Breast epithelium (tissue), 4 donors: ENCODE measurements at regions not wholly inside any gene's neighbourhood (a gene's known extent, or its start where the extent isn't known, plus 50 kb on each side); places are given as distances from the start of the nearest gene placed in this dataset.

ENCODE experiments used
- DNase-seq, 2 donors: peaks; one replicate each; pipeline ENCODE4 v3.0.0-alpha.2; 2019; ENCODE audit warnings: low spot score in 2 of 2
- H3K27ac ChIP-seq, 2 donors: fragments of 200-600 bp; sonication (generic) in 1 of 2; one replicate each; pipeline ENCODE4 v1.5.1; 2016 to 2019; ENCODE audit warnings: mild to moderate bottlenecking in 1 of 2
- H3K27me3 ChIP-seq, 2 donors: fragments of 200-600 bp; sonication (generic) in 1 of 2; one replicate each; pipeline versions ENCODE4 v1.5.1 to v1.6.0; 2017 to 2019; ENCODE audit warnings: control low read depth in 1 of 2, mild to moderate bottlenecking in 1 of 2
- H3K36me3 ChIP-seq: fragments of 200-600 bp; one replicate; pipeline ENCODE4 v1.5.1; 2019
- H3K4me1 ChIP-seq, 2 donors: fragments of 200-600 bp; sonication (generic); one replicate each; pipeline ENCODE4 v1.5.1; 2016 to 2019; ENCODE audit warnings: control low read depth in 1 of 2
- H3K4me3 ChIP-seq, 3 donors: fragments of 200-600 bp; sonication (generic); 1 replicate in 2 of 3; 2 replicates in 1 of 3; pipeline ENCODE4 v1.5.1; 2016 to 2019; ENCODE audit warnings: mild to moderate bottlenecking in 3 of 3, moderate library complexity in 2 of 3
- H3K9me3 ChIP-seq, 2 donors: fragments of 200-600 bp; sonication (generic) in 1 of 2; one replicate each; pipeline ENCODE4 v1.5.1; 2016 to 2019; ENCODE audit warnings: control low read depth in 1 of 2
- CTCF ChIP-seq, 3 donors: fragments of 450-650 bp; IDR thresholded peaks; one replicate each; pipeline ENCODE4 v1.5.1; 2016 to 2017; ENCODE audit warnings: antibody characterized with exemption in 3 of 3, mild to moderate bottlenecking in 3 of 3, moderate library complexity in 3 of 3
- POLR2A ChIP-seq: fragments of 450-650 bp; IDR thresholded peaks from one replicate; pipeline ENCODE4 v1.6.1; 2016; ENCODE audit warnings: antibody characterized with exemption, mild to moderate bottlenecking, moderate library complexity
- POLR2AphosphoS5 ChIP-seq, 3 donors: sonication (generic); formaldehyde crosslinking; IDR thresholded peaks; one replicate each; pipeline ENCODE4 v1.6.1; 2017; ENCODE audit warnings: antibody characterized with exemption in 3 of 3
- intact Hi-C: fragments of 100-400 bp; cut with DNase I; formaldehyde crosslinking; loops from one replicate; pipeline ENCODE4 v1.15.1; 2023; ENCODE audit warnings: low total_unique reads

GRCh38 chr11:46223252-46223513, 54.3 kb upstream of the CREB3L1 start:
- DNase-seq: no peak
- H3K27me3 ChIP-seq: no peaks in the 10 kb centered on the region
- no peak overlapping the region for H3K4me3 ChIP-seq
- TF ChIP-seq POLR2AphosphoS5 (IDR thresholded peaks at IDR 0.05) (no peak), POLR2A (no peak), CTCF (IDR thresholded peaks at IDR 0.05) (no peak)
- no peaks in the 10 kb centered on the region for H3K9me3 ChIP-seq
- no peaks in the 10 kb centered on the region for H3K4me1 ChIP-seq
- no peaks in the 10 kb centered on the region for H3K36me3 ChIP-seq
- no peak overlapping the region for H3K27ac ChIP-seq
- intact Hi-C loops: no loop called here

- H3K9me3 ChIP-seq: no peaks in the 10 kb centered on the region
- no peak for DNase-seq
- TF ChIP-seq POLR2A (no peak), POLR2AphosphoS5 (IDR thresholded peaks at IDR 0.05) (no peak), CTCF (IDR thresholded peaks at IDR 0.05) (no peak)
- H3K36me3 ChIP-seq: no peaks in the 10 kb centered on the region
- no peaks in the 10 kb centered on the region for H3K27me3 ChIP-seq
- no peak overlapping the region for H3K27ac ChIP-seq
- intact Hi-C loops: no loop called here
- H3K4me1 ChIP-seq: no peaks in the 10 kb centered on the region
- H3K4me3 ChIP-seq: no peak overlapping the region
Measured at GRCh38 chr11:46222490-46223251, 54.8 kb upstream of the CREB3L1 start.

GRCh38 chr11:46220313-46220712, 57.1 kb upstream of the CREB3L1 start:
- TF ChIP-seq POLR2A: no peak
- TF ChIP-seq POLR2AphosphoS5 (IDR thresholded peaks at IDR 0.05): no peak
- TF ChIP-seq CTCF (IDR thresholded peaks at IDR 0.05): no peak
- Histone ChIP-seq H3K4me3 (no peak overlapping the region), H3K27ac (no peak overlapping the region), H3K4me1 (no peaks in the 10 kb centered on the region), H3K36me3 (no peaks in the 10 kb centered on the region), H3K27me3 (no peaks in the 10 kb centered on the region), H3K9me3 (no peaks in the 10 kb centered on the region)
- DNase-seq: no peak
- intact Hi-C loops: no loop called here

GRCh38 chr11:46216765-46217089, 60.7 kb upstream of the CREB3L1 start:
- DNase-seq: no peak
- H3K4me1 ChIP-seq: no peaks in the 10 kb centered on the region
- intact Hi-C loops: no loop called here
- H3K27ac ChIP-seq: no peak overlapping the region
- H3K4me3 ChIP-seq: no peak overlapping the region
- no peaks in the 10 kb centered on the region for H3K9me3 ChIP-seq
- H3K27me3 ChIP-seq: no peaks in the 10 kb centered on the region
- no peaks in the 10 kb centered on the region for H3K36me3 ChIP-seq
- TF ChIP-seq POLR2AphosphoS5 (IDR thresholded peaks at IDR 0.05) (no peak), POLR2A (no peak), CTCF (IDR thresholded peaks at IDR 0.05) (no peak)

GRCh38 chr11:46216019-46216764, 61.3 kb upstream of the CREB3L1 start:
- peak overlapping the region; percentile 2 to 34 (median 34) for H3K4me3 ChIP-seq
- TF ChIP-seq POLR2A: no peak
- no peak for TF ChIP-seq POLR2AphosphoS5 (IDR thresholded peaks at IDR 0.05)
- no peak for TF ChIP-seq CTCF (IDR thresholded peaks at IDR 0.05)
- no peaks in the 10 kb centered on the region for H3K4me1 ChIP-seq
- no peak overlapping the region for H3K27ac ChIP-seq
- no peak for DNase-seq
- no peaks in the 10 kb centered on the region for H3K9me3 ChIP-seq
- H3K27me3 ChIP-seq: no peaks in the 10 kb centered on the region
- no peaks in the 10 kb centered on the region for H3K36me3 ChIP-seq
- intact Hi-C loops: no loop called here
